DND-41 (cell line): ENCODE measurements at regions not wholly inside any gene's neighbourhood (a gene's known extent, or its start where the extent isn't known, plus 50 kb on each side); places are given as distances from the start of the nearest gene placed in this dataset.

Experiments
- ATAC-seq: fragments of 200-7000 bp; cut with Tn5 transposase; 3 replicates; pipeline ENCODE4 v1.9.1; 2021; ENCODE audit warnings: low read depth; ENCODE audit not compliant: insufficient read depth
- DNase-seq: peaks from one replicate; pipeline ENCODE4 v3.0.0-alpha.2; 2020
- H2AFZ ChIP-seq: 2 replicates; pipeline ENCODE4 v1.6.0; 2012; ENCODE audit warnings: low read depth, low read length
- H3K27ac ChIP-seq: 2 replicates; pipeline ENCODE4 v1.5.1; 2012; ENCODE audit warnings: low read length, inconsistent platforms
- H3K27me3 ChIP-seq: fragments of 200-600 bp; sonication (generic); 2 replicates; pipeline ENCODE4 v1.6.0; 2012; ENCODE audit warnings: low read length, mild to moderate bottlenecking, inconsistent platforms; ENCODE audit not compliant: insufficient read depth, poor library complexity
- H3K36me3 ChIP-seq: 2 replicates; pipeline ENCODE4 v1.5.1; 2012; ENCODE audit warnings: low read length, inconsistent platforms; ENCODE audit not compliant: insufficient read depth
- H3K4me1 ChIP-seq: 2 replicates; pipeline ENCODE4 v1.5.1; 2012; ENCODE audit warnings: mild to moderate bottlenecking, low read length; ENCODE audit not compliant: insufficient read depth
- H3K4me2 ChIP-seq: 2 replicates; pipeline ENCODE4 v1.6.0; 2012; ENCODE audit warnings: mild to moderate bottlenecking, moderate library complexity, low read length, inconsistent platforms; ENCODE audit not compliant: insufficient read depth
- H3K4me3 ChIP-seq, 2 experiments: fragments of 200-600 bp in 1 of 2; shearing (Covaris generic) in 1 of 2; 2 replicates each; pipeline ENCODE4 v1.5.1; 2012 to 2016; ENCODE audit warnings: inconsistent platforms in 2 of 2, low read length in 2 of 2, mild to moderate bottlenecking in 2 of 2, low read depth in 1 of 2, moderate library complexity in 1 of 2
- H3K79me2 ChIP-seq: 2 replicates; pipeline ENCODE4 v1.6.0; 2012; ENCODE audit warnings: low read length, inconsistent platforms; ENCODE audit not compliant: insufficient read depth
- H3K9ac ChIP-seq: 2 replicates; pipeline ENCODE4 v1.6.0; 2012; ENCODE audit warnings: low read depth, mild to moderate bottlenecking, inconsistent platforms, low read length, moderate library complexity
- H3K9me3 ChIP-seq: 2 replicates; pipeline ENCODE4 v1.5.1; 2012; ENCODE audit warnings: low read length, moderate library complexity, mild to moderate bottlenecking, inconsistent platforms; ENCODE audit not compliant: insufficient read depth, severe bottlenecking
- H4K20me1 ChIP-seq: 2 replicates; pipeline ENCODE4 v1.6.0; 2012; ENCODE audit warnings: low read length; ENCODE audit not compliant: insufficient read depth
- CTCF ChIP-seq: IDR thresholded peaks from 2 replicates; pipeline ENCODE4 v1.5.1; 2012; ENCODE audit warnings: borderline replicate concordance, low read length, moderate library complexity, mild to moderate bottlenecking; ENCODE audit not compliant: poor library complexity, severe bottlenecking; ENCODE audit errors: extremely low read depth
- EZH2 ChIP-seq: IDR thresholded peaks from 3 replicates; pipeline ENCODE4 v1.6.1; 2012; ENCODE audit warnings: borderline replicate concordance, low read depth, mild to moderate bottlenecking, moderate library complexity, low read length, inconsistent platforms; ENCODE audit not compliant: severe bottlenecking

GRCh38 chr6:91580635-91581034 lies 993.8 kb upstream of the MAP3K7 start:
- Histone ChIP-seq H3K79me2 (no peaks in the 10 kb centered on the region), H3K27ac (no peak overlapping the region), H3K4me2 (no peak overlapping the region), H3K4me3 (no peak overlapping the region), H2AFZ (no peak overlapping the region), H3K9ac (no peak overlapping the region), H3K27me3 (no peaks in the 10 kb centered on the region), H3K4me1 (no peaks in the 10 kb centered on the region), H3K36me3 (no peaks in the 10 kb centered on the region), H4K20me1 (no peaks in the 10 kb centered on the region), H3K9me3 (no peaks in the 10 kb centered on the region)
- ATAC-seq (no peak), DNase-seq (no peak)
- TF ChIP-seq EZH2 (no peak), CTCF (no peak)

GRCh38 chr6:91575032-91575431 lies 988.2 kb upstream of the MAP3K7 start:
- no peak overlapping the region for H3K27ac ChIP-seq
- no peak for ATAC-seq

GRCh38 chr6:91573826-91574416 lies 987.0 kb upstream of the MAP3K7 start:
- H4K20me1 ChIP-seq: no peaks in the 10 kb centered on the region
- no peaks in the 10 kb centered on the region for H3K27me3 ChIP-seq
- no peaks in the 10 kb centered on the region for H3K36me3 ChIP-seq
- TF ChIP-seq EZH2: no peak
- TF ChIP-seq CTCF: no peak
- H3K79me2 ChIP-seq: no peaks in the 10 kb centered on the region
- no peak overlapping the region for H3K27ac ChIP-seq
- DNase-seq: no peak
- no peak overlapping the region for H3K4me2 ChIP-seq
- no peak overlapping the region for H3K9ac ChIP-seq
- H3K4me3 ChIP-seq: no peak overlapping the region
- no peak overlapping the region for H2AFZ ChIP-seq
- no peak for ATAC-seq
- no peaks in the 10 kb centered on the region for H3K4me1 ChIP-seq
- no peaks in the 10 kb centered on the region for H3K9me3 ChIP-seq

More at GRCh38 chr6:91575032-91575431, 988.2 kb upstream of the MAP3K7 start:
- no peak for DNase-seq
- Histone ChIP-seq H3K4me1 (no peaks in the 10 kb centered on the region), H3K36me3 (no peaks in the 10 kb centered on the region), H3K4me2 (no peak overlapping the region), H4K20me1 (no peaks in the 10 kb centered on the region), H3K9ac (no peak overlapping the region), H3K79me2 (no peaks in the 10 kb centered on the region), H3K9me3 (no peaks in the 10 kb centered on the region), H3K27me3 (no peaks in the 10 kb centered on the region), H2AFZ (no peak overlapping the region), H3K4me3 (no peak overlapping the region)
- TF ChIP-seq CTCF (no peak), EZH2 (no peak)
